ENCODE measurements at regions not wholly inside any gene's neighbourhood (a gene's known extent, or its start where the extent isn't known, plus 50 kb on each side); places are given as distances from the start of the nearest gene placed in this dataset.

- ChIA-PET POLR2A (ENCODE audit: low non-redundant PET) (no interaction called here), CTCF (no interaction called here)
- DNase-seq (ENCODE audit: low spot score): no peak
- H3K27ac ChIP-seq: no peak overlapping the region
- TF ChIP-seq CTCF (conservative IDR thresholded peaks at IDR 0.05; ENCODE audit: low read depth): no peak
Observed at GRCh38 chr1:91610789-91611188, 110.1 kb downstream of the CDC7 start.

- POLR2A ChIA-PET (ENCODE audit: low non-redundant PET): no interaction called here
Observed at GRCh38 chr1:91611483-91611917, 110.8 kb downstream of the CDC7 start.

GRCh38 chr1:91613595-91613994 is 112.9 kb downstream of the CDC7 start:
- DNase-seq (ENCODE audit: low spot score): peak; percentile 13
- POLR2A ChIA-PET (ENCODE audit: low non-redundant PET): no interaction called here
- no peak for TF ChIP-seq CTCF (conservative IDR thresholded peaks at IDR 0.05; ENCODE audit: low read depth)
- CTCF ChIA-PET: interaction anchor here (0.6 kb wide), 1 partner anchor 308 kb away, joined by 3 read pairs; no protein-coding TSS in a partner anchor
- no peak overlapping the region for H3K27ac ChIP-seq

More at GRCh38 chr1:91611483-91611917, 110.8 kb downstream of the CDC7 start:
- no peak for TF ChIP-seq CTCF (conservative IDR thresholded peaks at IDR 0.05; ENCODE audit: low read depth)
- DNase-seq (ENCODE audit: low spot score): peak; percentile 52
- CTCF ChIA-PET: no interaction called here
- H3K27ac ChIP-seq: peak overlapping the region; percentile 19; the same call in 1 of the 2 replicates

GRCh38 chr1:91616712-91617111 is 116.1 kb downstream of the CDC7 start:
- no peak for TF ChIP-seq CTCF (conservative IDR thresholded peaks at IDR 0.05; ENCODE audit: low read depth)
- ChIA-PET POLR2A (ENCODE audit: low non-redundant PET) (no interaction called here), CTCF (no interaction called here)
- no peak overlapping the region for H3K27ac ChIP-seq
- DNase-seq (ENCODE audit: low spot score): no peak

- ChIA-PET POLR2A (ENCODE audit: low non-redundant PET) (no interaction called here), CTCF (interaction anchor here (0.7 kb wide), 1 partner anchor 246 kb away, joined by 3 read pairs; no protein-coding TSS in a partner anchor)
- no peak for TF ChIP-seq CTCF (conservative IDR thresholded peaks at IDR 0.05; ENCODE audit: low read depth)
- no peak for DNase-seq (ENCODE audit: low spot score)
- H3K27ac ChIP-seq: no peak overlapping the region
Observed at GRCh38 chr1:91617285-91617765, 116.7 kb downstream of the CDC7 start.

- ChIA-PET POLR2A (ENCODE audit: low non-redundant PET) (no interaction called here), CTCF (interaction anchor here (0.6 to 0.9 kb wide), 4 partner anchors 187 to 296 kb away, joined by 3 to 7 read pairs (median 4); no protein-coding TSS in a partner anchor)
- H3K27ac ChIP-seq: no peak overlapping the region
- TF ChIP-seq CTCF (conservative IDR thresholded peaks at IDR 0.05; ENCODE audit: low read depth): no peak
- no peak for DNase-seq (ENCODE audit: low spot score)
Observed at GRCh38 chr1:91619881-91620280, 119.2 kb downstream of the CDC7 start.
